Uterus (tissue), 3 donors: ENCODE measurements at regions not wholly inside any gene's neighbourhood (a gene's known extent, or its start where the extent isn't known, plus 50 kb on each side); places are given as distances from the start of the nearest gene placed in this dataset.

Source experiments
- DNase-seq, 2 donors: peaks; one replicate each; pipeline ENCODE4 v3.0.0-alpha.2; 2019 to 2020
- H3K27ac ChIP-seq, 2 donors: fragments of 200-600 bp; sonication (generic); 1 replicate in 1 of 2; 2 replicates in 1 of 2; pipeline ENCODE4 v1.5.1; 2016 to 2018
- H3K27me3 ChIP-seq, 2 donors: fragments of 200-600 bp; sonication (generic); one replicate each; pipeline ENCODE4 v1.5.1; 2018 to 2019; ENCODE audit warnings: control low read depth in 1 of 2
- H3K36me3 ChIP-seq, 2 donors: fragments of 200-600 bp; sonication (generic); one replicate each; pipeline ENCODE4 v1.5.1; 2019; ENCODE audit warnings: control low read depth in 1 of 2
- H3K4me1 ChIP-seq, 2 donors: fragments of 200-600 bp; sonication (generic); one replicate each; pipeline ENCODE4 v1.5.1; 2018 to 2019; ENCODE audit warnings: control low read depth in 1 of 2
- H3K4me3 ChIP-seq, 2 donors: fragments of 200-600 bp; sonication (generic); 1 replicate in 1 of 2; 2 replicates in 1 of 2; pipeline ENCODE4 v1.5.1; 2018 to 2019; ENCODE audit warnings: mild to moderate bottlenecking in 1 of 2
- H3K9me3 ChIP-seq, 2 donors: fragments of 200-600 bp; sonication (generic); one replicate each; pipeline ENCODE4 v1.5.1; 2019; ENCODE audit warnings: control low read depth in 1 of 2
- CTCF ChIP-seq, 4 experiments: fragments of 200-600 bp in 2 of 4; fragments of 450-650 bp in 2 of 4; sonication (generic) in 2 of 4; IDR thresholded peaks; one replicate each; pipeline ENCODE4 v1.5.1; 2016 to 2019; ENCODE audit warnings: antibody characterized with exemption in 4 of 4, mild to moderate bottlenecking in 2 of 4, moderate library complexity in 1 of 4
- POLR2A ChIP-seq, 2 donors: fragments of 450-650 bp; IDR thresholded peaks; one replicate each; pipeline ENCODE4 v1.6.1; 2016; ENCODE audit warnings: antibody characterized with exemption in 2 of 2, mild to moderate bottlenecking in 1 of 2, moderate library complexity in 1 of 2
- intact Hi-C: fragments of 100-400 bp; cut with DNase I; formaldehyde crosslinking; loops from one replicate; pipeline ENCODE4 v1.15.1; 2023; ENCODE audit warnings: low total_unique reads
- donor health status: DM: yes; HTN: yes; CAD: no.

GRCh38 chr6:164436976-164437375 lies 872.4 kb downstream of the C6orf118 start:
- intact Hi-C loops: no loop called here
- no peak overlapping the region for H3K27ac ChIP-seq
- no peaks in the 10 kb centered on the region for H3K36me3 ChIP-seq
- no peaks in the 10 kb centered on the region for H3K27me3 ChIP-seq
- no peaks in the 10 kb centered on the region for H3K9me3 ChIP-seq
- DNase-seq: no peak
- TF ChIP-seq POLR2A (IDR thresholded peaks at IDR 0.05): no peak
- no peak for TF ChIP-seq CTCF (IDR thresholded peaks at IDR 0.05)
- H3K4me1 ChIP-seq: no peaks in the 10 kb centered on the region
- H3K4me3 ChIP-seq: no peak overlapping the region

GRCh38 chr6:164427728-164428402 lies 881.5 kb downstream of the C6orf118 start:
- H3K9me3 ChIP-seq: no peaks in the 10 kb centered on the region
- no peaks in the 10 kb centered on the region for H3K27me3 ChIP-seq
- no peaks in the 10 kb centered on the region for H3K36me3 ChIP-seq
- no peak overlapping the region for H3K4me3 ChIP-seq
- no peaks in the 10 kb centered on the region for H3K4me1 ChIP-seq
- TF ChIP-seq CTCF (IDR thresholded peaks at IDR 0.05) (no peak), POLR2A (IDR thresholded peaks at IDR 0.05) (no peak)
- DNase-seq: no peak
- intact Hi-C loops: no loop called here
- no peak overlapping the region for H3K27ac ChIP-seq

GRCh38 chr6:164424489-164424888 lies 884.9 kb downstream of the C6orf118 start:
- H3K4me1 ChIP-seq: no peaks in the 10 kb centered on the region
- TF ChIP-seq CTCF (IDR thresholded peaks at IDR 0.05): no peak
- no peak for TF ChIP-seq POLR2A (IDR thresholded peaks at IDR 0.05)
- no peak overlapping the region for H3K4me3 ChIP-seq
- intact Hi-C loops: no loop called here
- no peak for DNase-seq
- no peak overlapping the region for H3K27ac ChIP-seq
- no peaks in the 10 kb centered on the region for H3K36me3 ChIP-seq
- no peaks in the 10 kb centered on the region for H3K9me3 ChIP-seq
- no peaks in the 10 kb centered on the region for H3K27me3 ChIP-seq

GRCh38 chr6:164419099-164419498 lies 890.3 kb downstream of the C6orf118 start:
- intact Hi-C loops: no loop called here
- Histone ChIP-seq H3K27me3 (no peaks in the 10 kb centered on the region), H3K4me1 (no peaks in the 10 kb centered on the region), H3K4me3 (no peak overlapping the region), H3K27ac (no peak overlapping the region), H3K9me3 (no peaks in the 10 kb centered on the region), H3K36me3 (no peaks in the 10 kb centered on the region)
- no peak for DNase-seq
- TF ChIP-seq CTCF (IDR thresholded peaks at IDR 0.05) (no peak), POLR2A (IDR thresholded peaks at IDR 0.05) (no peak)

- H3K27me3 ChIP-seq: no peaks in the 10 kb centered on the region
- TF ChIP-seq POLR2A (IDR thresholded peaks at IDR 0.05) (no peak), CTCF (IDR thresholded peaks at IDR 0.05) (no peak)
- DNase-seq: no peak
- H3K36me3 ChIP-seq: no peaks in the 10 kb centered on the region
- no peak overlapping the region for H3K27ac ChIP-seq
- H3K4me3 ChIP-seq: no peak overlapping the region
- no peaks in the 10 kb centered on the region for H3K4me1 ChIP-seq
- H3K9me3 ChIP-seq: no peaks in the 10 kb centered on the region
- intact Hi-C loops: no loop called here
Measured at GRCh38 chr6:164418262-164418588, 891.2 kb downstream of the C6orf118 start.
